Transverse colon (tissue), 4 donors: ENCODE measurements at regions not wholly inside any gene's neighbourhood (a gene's known extent, or its start where the extent isn't known, plus 50 kb on each side); places are given as distances from the start of the nearest gene placed in this dataset.

ENCODE experiments used
- CTCF ChIP-seq, 5 experiments: fragments of 200-600 bp in 3 of 5; fragments of 450-650 bp in 2 of 5; sonication (generic) in 3 of 5; IDR thresholded peaks; 1 replicate in 2 of 5; 2 replicates in 3 of 5; pipeline ENCODE4 v1.5.1; 2016 to 2017; ENCODE audit warnings: antibody characterized with exemption in 5 of 5, inconsistent platforms in 3 of 5, mild to moderate bottlenecking in 2 of 5, moderate library complexity in 1 of 5
- POLR2A ChIP-seq: fragments of 450-650 bp; IDR thresholded peaks from one replicate; pipeline ENCODE4 v1.6.1; 2016; ENCODE audit warnings: antibody characterized with exemption, mild to moderate bottlenecking, moderate library complexity
- POLR2AphosphoS5 ChIP-seq, 3 donors: sonication (generic); formaldehyde crosslinking; IDR thresholded peaks; one replicate each; pipeline ENCODE4 v1.6.1; 2016; ENCODE audit warnings: antibody characterized with exemption in 3 of 3

GRCh38 chr10:78278058-78278404 lies 244.4 kb downstream of the RPS24 start:
- TF ChIP-seq CTCF (IDR thresholded peaks at IDR 0.05) (no peak), POLR2AphosphoS5 (IDR thresholded peaks at IDR 0.05) (no peak), POLR2A (no peak)
